GM12878 (cell line): ENCODE measurements at regions not wholly inside any gene's neighbourhood (a gene's known extent, or its start where the extent isn't known, plus 50 kb on each side); places are given as distances from the start of the nearest gene placed in this dataset.

Experiments
- ATAC-seq: fragments of 200-7000 bp; cut with Tn5 transposase; 3 replicates; pipeline ENCODE4 v1.9.1; 2020; ENCODE audit warnings: mild to moderate bottlenecking, moderate library complexity
- BruUV-seq: library from RNA; stranded (reverse); fragments of 400-500 nt; replicated peaks from 2 replicates; lab custom pipeline; 2021; lab: Mats Ljungman, UMichigan
- CTCF ChIA-PET: fragments of 300-600 bp; sonication (Branson Sonifier 250); formaldehyde crosslinking; extraction: SDS; loops from one replicate; lab custom pipeline; 2021; ENCODE audit warnings: inconsistent platforms; lab: Yijun Ruan, JAX
- POLR2A ChIA-PET: fragments of 350-600 bp; formaldehyde crosslinking; extraction: SDS; loops from one replicate; lab custom pipeline; 2021; ENCODE audit warnings: inconsistent platforms; lab: Charles Lee
- RAD21 ChIA-PET: fragments of 300-600 bp; sonication (Branson Sonifier 250); formaldehyde crosslinking; loops from one replicate; lab custom pipeline; 2023; ENCODE audit warnings: antibody characterized with exemption; ENCODE audit not compliant: unreplicated experiment; lab: Charles Lee
- SMC1A ChIA-PET: fragments of 300-600 bp; sonication (Branson Sonifier 250); formaldehyde crosslinking; loops from one replicate; lab custom pipeline; 2023; ENCODE audit not compliant: unreplicated experiment, uncharacterized antibody; lab: Charles Lee
- DNase-seq: peaks from one replicate; pipeline ENCODE4 v3.0.0-alpha.2; 2011; ENCODE audit warnings: low read depth, low spot score
- FAIRE-seq: peaks from 3 replicates; lab custom pipeline; 2011; peaks lifted over from hg19 to GRCh38; lab: Jason Lieb, UNC
- H2AFZ ChIP-seq: 2 replicates; pipeline ENCODE4 v1.6.0; 2011; ENCODE audit warnings: low read depth, low read length, control low read depth; ENCODE audit not compliant: control insufficient read depth
- H3K27ac ChIP-seq: 2 replicates; pipeline ENCODE4 v1.5.1; 2011; ENCODE audit warnings: control low read depth; ENCODE audit not compliant: control insufficient read depth, insufficient read depth
- H3K27me3 ChIP-seq, 2 experiments: replicated peaks in 1 of 2; 2 replicates each; pipeline versions ENCODE4 v1.6.0 to v1.6.1; 2011; ENCODE audit warnings: low read length in 1 of 2; ENCODE audit not compliant: control insufficient read depth in 2 of 2, insufficient read depth in 2 of 2
- H3K36me3 ChIP-seq, 2 experiments: 2 replicates each; pipeline ENCODE4 v1.5.1; 2011; ENCODE audit warnings: low read length in 1 of 2; ENCODE audit not compliant: control insufficient read depth in 2 of 2, insufficient read depth in 2 of 2
- H3K4me1 ChIP-seq: 2 replicates; pipeline ENCODE4 v1.6.1; 2011; ENCODE audit warnings: mild to moderate bottlenecking, low read length, moderate library complexity, mixed read lengths; ENCODE audit not compliant: control insufficient read depth, insufficient read depth
- H3K4me2 ChIP-seq: 2 replicates; pipeline ENCODE4 v1.6.0; 2011; ENCODE audit warnings: control low read depth; ENCODE audit not compliant: control insufficient read depth, insufficient read depth
- H3K4me3 ChIP-seq: fragments of 200-600 bp; sonication (generic); 2 replicates; pipeline ENCODE4 v1.5.1; 2016
- H3K79me2 ChIP-seq: 2 replicates; pipeline ENCODE4 v1.6.0; 2011; ENCODE audit warnings: low read length; ENCODE audit not compliant: control insufficient read depth, insufficient read depth
- H3K9ac ChIP-seq: 2 replicates; pipeline ENCODE4 v1.8.0; 2011; ENCODE audit warnings: low read length, control low read depth, mixed read lengths; ENCODE audit not compliant: control insufficient read depth, insufficient read depth
- H3K9me3 ChIP-seq: replicated peaks from 3 replicates; pipeline ENCODE4 v1.5.1; 2011; ENCODE audit warnings: mild to moderate bottlenecking, low read length; ENCODE audit not compliant: control insufficient read depth, insufficient read depth
- H4K20me1 ChIP-seq: 2 replicates; pipeline ENCODE4 v1.6.0; 2011; ENCODE audit not compliant: control insufficient read depth, insufficient read depth
- E2F4 ChIP-seq: IDR thresholded peaks from 2 replicates; pipeline ENCODE4 v1.6.1; 2012; ENCODE audit warnings: low read depth, low read length, improper control_type of control experiment
- EED ChIP-seq: sonication (generic); IDR thresholded peaks from 2 replicates; pipeline ENCODE4 v1.6.1; 2016; ENCODE audit warnings: antibody characterized with exemption, low read depth
- ESRRA ChIP-seq: IDR thresholded peaks from 2 replicates; pipeline ENCODE4 v1.6.1; 2012; ENCODE audit warnings: mild to moderate bottlenecking, low read length, improper control_type of control experiment
- FOXM1 ChIP-seq: IDR thresholded peaks from 2 replicates; pipeline ENCODE4 v1.6.1; 2012; ENCODE audit warnings: low read depth, mild to moderate bottlenecking, inconsistent platforms, low read length, moderate library complexity
- GABPA ChIP-seq: IDR thresholded peaks from 2 replicates; pipeline ENCODE4 v1.6.1; 2014; ENCODE audit warnings: antibody characterized with exemption, low read depth, mild to moderate bottlenecking, inconsistent platforms
- IKZF2 ChIP-seq, 2 experiments: fragments of 450-650 bp; IDR thresholded peaks; 2 replicates each; pipeline ENCODE4 v1.6.1; 2017; ENCODE audit warnings: mild to moderate bottlenecking in 2 of 2, moderate library complexity in 2 of 2
- MTA3 ChIP-seq: IDR thresholded peaks from 2 replicates; pipeline ENCODE4 v1.6.1; 2012; ENCODE audit warnings: low read length, inconsistent platforms, borderline replicate concordance
- NBN ChIP-seq: fragments of 450-650 bp; IDR thresholded peaks from 2 replicates; pipeline ENCODE4 v1.6.1; 2016
- NR2C1 ChIP-seq: fragments of 450-650 bp; IDR thresholded peaks from 2 replicates; pipeline ENCODE4 v1.6.1; 2017; ENCODE audit warnings: antibody characterized with exemption, mild to moderate bottlenecking, moderate library complexity
- NRF1 ChIP-seq: conservative IDR thresholded peaks from 2 replicates; pipeline ENCODE4 v1.6.1; 2011; ENCODE audit warnings: mild to moderate bottlenecking, low read depth, low read length, improper control_type of control experiment
- SPI1 ChIP-seq: IDR thresholded peaks from 2 replicates; pipeline ENCODE4 v1.6.1; 2011; ENCODE audit warnings: low read depth, mild to moderate bottlenecking, low read length, moderate library complexity, borderline replicate concordance; ENCODE audit not compliant: insufficient read depth
- WGBS: methylation state at CpG from one replicate; pipeline ENCODE4 v1.1.6; 2016; ENCODE audit warnings: low lambda C conversion rate; ENCODE audit not compliant: insufficient replicate concordance, insufficient coverage; ENCODE audit errors: missing lambda C conversion rate; 5-methylcytosine and 5-hydroxymethylcytosine counted together
- in situ Hi-C: fragments of 300-500 bp; cut with MboI; formaldehyde crosslinking; loops from 9 replicates; pipeline ENCODE4 v1.14.3; 2018; ENCODE audit warnings: mixed read lengths
- intact Hi-C: fragments of 100-400 bp; cut with micrococcal nuclease; formaldehyde crosslinking; loops from one replicate; pipeline ENCODE4 v1.14.2; 2022; ENCODE audit not compliant: unreplicated experiment

GRCh38 chr10:2340831-2341647 lies 603.7 kb upstream of the ADARB2 start:
- H4K20me1 ChIP-seq, result no peaks in the 10 kb centered on the region
- TF ChIP-seq FOXM1 (no peak), GABPA (no peak), NRF1 (no peak), E2F4 (no peak), IKZF2 (IDR thresholded peaks at IDR 0.05) (no peak), MTA3 (no peak), ESRRA (no peak), NR2C1 (no peak), SPI1 (no peak), NBN (no peak), EED (no peak)
- H3K4me1 ChIP-seq, result no peaks in the 10 kb centered on the region
- no peak overlapping the region for H3K9ac ChIP-seq
- ChIA-PET POLR2A (no interaction called here), RAD21 (no interaction called here), SMC1A (no interaction called here), CTCF (interaction anchor here (1.0 to 1.1 kb wide), 3 partner anchors 14 to 53 kb away, joined by 3 read pairs; no protein-coding TSS in a partner anchor)
- no peaks in the 10 kb centered on the region for H3K9me3 ChIP-seq
- no peak for FAIRE-seq
- no peaks in the 10 kb centered on the region for H3K27me3 ChIP-seq
- no peaks in the 10 kb centered on the region for H3K36me3 ChIP-seq
- no TSS peak for BruUV-seq
- H2AFZ ChIP-seq, result no peak overlapping the region
- ATAC-seq, result no peak
- DNase-seq, result no peak
- in situ Hi-C loops, result no loop called here
- H3K4me2 ChIP-seq, result no peak overlapping the region
- 50% methylated on average over 11 of the region's 11 CpGs for WGBS
- no peaks in the 10 kb centered on the region for H3K79me2 ChIP-seq
- intact Hi-C loops, result no loop called here
- H3K27ac ChIP-seq, result no peak overlapping the region
- no peak overlapping the region for H3K4me3 ChIP-seq
